ENCODE measurements at regions not wholly inside any gene's neighbourhood (a gene's known extent, or its start where the extent isn't known, plus 50 kb on each side); places are given as distances from the start of the nearest gene placed in this dataset.

DNA sequence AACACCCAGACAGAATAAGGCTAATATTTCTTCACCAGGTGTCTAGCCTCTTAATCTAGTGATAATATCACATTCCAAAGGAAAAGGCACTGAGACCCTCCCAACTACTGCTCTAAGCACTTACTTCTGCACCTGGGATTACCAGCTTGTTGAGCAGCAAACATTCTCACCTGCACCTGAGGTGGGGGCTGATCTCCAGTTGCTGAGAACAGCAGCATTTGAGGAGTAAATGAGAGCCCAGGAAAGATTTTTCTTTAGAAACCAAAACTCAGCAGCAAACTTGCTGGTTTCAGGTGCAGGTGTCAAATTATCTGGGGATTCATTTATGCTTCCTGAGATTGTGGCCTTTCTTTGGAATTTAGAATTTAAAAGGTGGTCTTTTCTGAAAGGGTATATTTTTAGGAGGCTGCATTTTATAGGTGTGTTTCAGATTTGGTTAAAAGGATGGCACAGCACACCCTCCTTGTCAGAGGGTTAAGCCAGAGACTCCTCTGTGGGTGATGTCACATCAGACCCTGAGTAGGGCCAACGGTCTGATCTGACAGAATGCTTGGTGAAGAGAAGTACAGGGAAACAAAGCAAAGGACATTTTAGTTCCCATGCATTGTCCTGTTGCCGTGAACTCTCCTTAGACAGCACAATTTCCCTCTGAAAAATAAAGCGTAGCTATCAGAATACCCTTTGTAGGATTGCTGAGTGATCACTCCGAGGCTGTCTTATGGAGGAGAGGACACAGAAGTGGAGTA, 411.0 kb upstream of the ATP11B start:
- no peak for TF ChIP-seq POLR2A (IDR thresholded peaks at IDR 0.05; ENCODE audit: low read depth, low read length)
- TF ChIP-seq TAF1 (IDR thresholded peaks at IDR 0.05; ENCODE audit: borderline replicate concordance, low read depth, low read length), result no peak
- no peak for TF ChIP-seq POLR2AphosphoS5 (IDR thresholded peaks at IDR 0.05; ENCODE audit: low read depth, low read length)
- no peak for FAIRE-seq

DNA sequence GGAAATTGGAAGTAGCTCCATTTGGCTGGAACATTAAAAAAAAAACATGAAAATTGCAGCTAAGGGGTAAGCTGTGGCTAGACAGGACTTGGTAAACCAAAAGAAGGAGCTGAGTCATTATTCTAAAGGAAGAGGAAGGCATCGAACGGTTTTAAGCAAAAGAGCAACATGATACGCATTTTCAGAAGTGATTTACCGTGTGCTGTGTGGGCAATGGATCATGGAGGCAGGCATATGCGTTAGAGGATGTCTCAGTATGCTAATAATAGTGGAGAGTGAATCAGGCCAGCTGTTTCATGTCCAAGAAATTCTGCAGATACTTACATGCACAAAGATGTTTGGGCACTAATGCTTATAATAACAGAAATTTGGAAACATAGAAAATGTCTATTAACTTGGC, 409.1 kb upstream of the ATP11B start:
- DNase-seq (ENCODE audit: insufficient read length) (no peak), FAIRE-seq (no peak)
- TF ChIP-seq TAF1 (IDR thresholded peaks at IDR 0.05; ENCODE audit: borderline replicate concordance, low read depth, low read length), result no peak
- no peak for TF ChIP-seq POLR2A (IDR thresholded peaks at IDR 0.05; ENCODE audit: low read depth, low read length)
- no peak for TF ChIP-seq POLR2AphosphoS5 (IDR thresholded peaks at IDR 0.05; ENCODE audit: low read depth, low read length)

More for the DNA sequence above, 411.0 kb upstream of the ATP11B start:
- no peak for DNase-seq (ENCODE audit: insufficient read length)

GRCh38 chr3:182385356-182385755, 407.9 kb upstream of the ATP11B start:
- TF ChIP-seq POLR2A (IDR thresholded peaks at IDR 0.05; ENCODE audit: low read depth, low read length) (no peak), TAF1 (IDR thresholded peaks at IDR 0.05; ENCODE audit: borderline replicate concordance, low read depth, low read length) (no peak), POLR2AphosphoS5 (IDR thresholded peaks at IDR 0.05; ENCODE audit: low read depth, low read length) (no peak)
- no peak for DNase-seq (ENCODE audit: insufficient read length)
- no peak for FAIRE-seq

GRCh38 chr3:182388506-182388905, 404.8 kb upstream of the ATP11B start:
- TF ChIP-seq TAF1 (IDR thresholded peaks at IDR 0.05; ENCODE audit: borderline replicate concordance, low read depth, low read length) (no peak), POLR2AphosphoS5 (IDR thresholded peaks at IDR 0.05; ENCODE audit: low read depth, low read length) (no peak), POLR2A (IDR thresholded peaks at IDR 0.05; ENCODE audit: low read depth, low read length) (no peak)
- no peak for FAIRE-seq
- DNase-seq (ENCODE audit: insufficient read length), result no peak

DNA sequence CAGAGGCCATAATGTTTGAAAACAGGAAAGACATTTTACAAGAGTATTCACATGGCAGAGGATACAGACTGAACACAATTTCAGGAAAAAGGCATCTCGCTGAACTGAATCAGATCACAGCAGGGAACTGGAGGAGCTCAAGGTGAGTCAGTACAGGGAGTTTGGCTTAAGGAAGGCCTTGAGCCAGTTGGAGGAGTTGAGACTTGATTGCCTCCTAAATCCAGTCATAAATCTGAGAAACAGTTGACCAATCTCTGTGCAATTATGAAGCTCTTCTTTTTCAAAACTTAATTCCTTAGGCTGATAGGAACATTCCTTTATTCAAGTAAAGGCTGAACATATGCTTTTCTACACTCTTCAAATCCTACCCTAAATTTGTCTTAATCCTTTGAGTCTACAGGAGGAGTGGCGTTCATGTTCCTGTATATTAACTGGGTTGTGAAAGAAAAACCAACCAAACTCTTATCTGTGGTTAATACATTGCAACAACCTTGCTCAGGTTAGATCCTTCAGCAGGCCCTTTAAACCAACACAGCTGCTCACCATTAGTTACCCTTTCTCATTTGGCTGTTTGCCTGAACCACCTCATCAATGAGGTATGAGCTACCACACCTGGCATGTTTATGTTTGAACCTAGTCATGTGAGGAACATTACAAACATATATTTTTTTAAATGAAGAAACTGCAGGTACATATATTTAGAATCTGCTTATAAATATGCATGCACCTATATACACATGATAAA, 404.1 kb upstream of the ATP11B start:
- no peak for TF ChIP-seq POLR2A (IDR thresholded peaks at IDR 0.05; ENCODE audit: low read depth, low read length)
- no peak for TF ChIP-seq TAF1 (IDR thresholded peaks at IDR 0.05; ENCODE audit: borderline replicate concordance, low read depth, low read length)
- no peak for TF ChIP-seq POLR2AphosphoS5 (IDR thresholded peaks at IDR 0.05; ENCODE audit: low read depth, low read length)
- DNase-seq (ENCODE audit: insufficient read length) (no peak), FAIRE-seq (no peak)

GRCh38 chr3:182390421-182390820, 402.9 kb upstream of the ATP11B start:
- no peak for DNase-seq (ENCODE audit: insufficient read length)
- no peak for FAIRE-seq
- TF ChIP-seq TAF1 (IDR thresholded peaks at IDR 0.05; ENCODE audit: borderline replicate concordance, low read depth, low read length) (no peak), POLR2A (IDR thresholded peaks at IDR 0.05; ENCODE audit: low read depth, low read length) (no peak), POLR2AphosphoS5 (IDR thresholded peaks at IDR 0.05; ENCODE audit: low read depth, low read length) (no peak)

- no peak for TF ChIP-seq POLR2AphosphoS5 (IDR thresholded peaks at IDR 0.05; ENCODE audit: low read depth, low read length)
- no peak for TF ChIP-seq TAF1 (IDR thresholded peaks at IDR 0.05; ENCODE audit: borderline replicate concordance, low read depth, low read length)
- TF ChIP-seq POLR2A (IDR thresholded peaks at IDR 0.05; ENCODE audit: low read depth, low read length), result no peak
- DNase-seq (ENCODE audit: insufficient read length) (no peak), FAIRE-seq (no peak)
These were observed 400.9 kb upstream of the ATP11B start for GRCh38 chr3:182392182-182392937.

DNA sequence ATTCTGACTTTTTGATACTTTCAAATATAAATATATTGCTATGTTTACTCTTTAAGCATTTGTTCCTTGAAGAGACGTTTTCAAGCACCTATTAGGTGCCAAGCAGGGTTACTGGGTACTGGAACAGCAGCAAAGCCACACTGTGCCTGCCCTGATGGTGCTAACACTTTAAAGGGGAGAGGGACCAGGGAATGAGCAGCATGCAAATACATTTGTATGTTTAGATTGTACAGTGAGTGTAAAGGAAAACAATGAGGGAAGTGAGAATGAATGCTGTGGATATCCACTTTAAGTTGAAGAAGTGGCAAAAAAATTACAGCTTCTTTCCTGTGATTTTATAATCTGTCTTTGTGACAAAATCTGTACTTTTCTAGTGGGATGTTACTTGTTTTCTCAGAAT, 400.2 kb upstream of the ATP11B start:
- FAIRE-seq (no peak), DNase-seq (ENCODE audit: insufficient read length) (no peak)
- no peak for TF ChIP-seq POLR2A (IDR thresholded peaks at IDR 0.05; ENCODE audit: low read depth, low read length)
- TF ChIP-seq POLR2AphosphoS5 (IDR thresholded peaks at IDR 0.05; ENCODE audit: low read depth, low read length), result no peak
- no peak for TF ChIP-seq TAF1 (IDR thresholded peaks at IDR 0.05; ENCODE audit: borderline replicate concordance, low read depth, low read length)

GRCh38 chr3:182393830-182394367, 399.4 kb upstream of the ATP11B start:
- FAIRE-seq (no peak), DNase-seq (ENCODE audit: insufficient read length) (no peak)
- TF ChIP-seq POLR2AphosphoS5 (IDR thresholded peaks at IDR 0.05; ENCODE audit: low read depth, low read length) (no peak), TAF1 (IDR thresholded peaks at IDR 0.05; ENCODE audit: borderline replicate concordance, low read depth, low read length) (no peak), POLR2A (IDR thresholded peaks at IDR 0.05; ENCODE audit: low read depth, low read length) (no peak)

DNA sequence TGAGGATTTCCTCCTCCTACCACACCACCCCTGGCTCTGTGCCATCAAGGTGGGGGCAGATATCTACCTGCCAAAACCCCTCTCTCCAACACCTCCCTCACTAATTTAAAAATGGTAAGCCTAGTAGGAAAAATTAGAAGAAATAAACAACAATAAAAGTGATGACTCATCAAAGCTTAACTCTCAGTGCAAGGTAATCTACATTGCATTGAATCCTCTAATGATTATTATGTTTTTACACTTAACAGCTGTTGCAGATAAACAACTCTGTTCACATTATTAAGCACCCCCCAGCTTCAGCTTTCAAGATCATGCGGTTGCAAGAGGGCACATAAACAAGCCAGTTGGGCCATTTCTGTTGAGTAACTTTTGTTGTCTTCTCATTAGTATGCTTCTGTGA, 396.1 kb upstream of the ATP11B start:
- FAIRE-seq (no peak), DNase-seq (ENCODE audit: insufficient read length) (no peak)
- TF ChIP-seq TAF1 (IDR thresholded peaks at IDR 0.05; ENCODE audit: borderline replicate concordance, low read depth, low read length) (no peak), POLR2AphosphoS5 (IDR thresholded peaks at IDR 0.05; ENCODE audit: low read depth, low read length) (no peak)

Data from GM12892 (cell line).